HG03457 (cell line): ENCODE measurements at regions not wholly inside any gene's neighbourhood (a gene's known extent, or its start where the extent isn't known, plus 50 kb on each side); places are given as distances from the start of the nearest gene placed in this dataset.
"Not testable (repeated sequence)": the region's sequence is repeated elsewhere in the genome, so short reads cannot be mapped to it uniquely, and the experiment has no call there.

Experiments
- ATAC-seq: cut with Tn5 transposase; IDR thresholded peaks from one replicate; pipeline ENCODE4 v1.9.1; 2021; ENCODE audit warnings: moderate number of reproducible peaks; ENCODE audit not compliant: unreplicated experiment

GRCh38 chr2:12478151-12479064, 238.3 kb upstream of the TRIB2 start:
- no peak for ATAC-seq

- ATAC-seq: no peak
Observed at GRCh38 chr2:12479065-12479601, 237.6 kb upstream of the TRIB2 start.

GRCh38 chr2:12484536-12485115, 232.1 kb upstream of the TRIB2 start:
- no peak for ATAC-seq

DNA sequence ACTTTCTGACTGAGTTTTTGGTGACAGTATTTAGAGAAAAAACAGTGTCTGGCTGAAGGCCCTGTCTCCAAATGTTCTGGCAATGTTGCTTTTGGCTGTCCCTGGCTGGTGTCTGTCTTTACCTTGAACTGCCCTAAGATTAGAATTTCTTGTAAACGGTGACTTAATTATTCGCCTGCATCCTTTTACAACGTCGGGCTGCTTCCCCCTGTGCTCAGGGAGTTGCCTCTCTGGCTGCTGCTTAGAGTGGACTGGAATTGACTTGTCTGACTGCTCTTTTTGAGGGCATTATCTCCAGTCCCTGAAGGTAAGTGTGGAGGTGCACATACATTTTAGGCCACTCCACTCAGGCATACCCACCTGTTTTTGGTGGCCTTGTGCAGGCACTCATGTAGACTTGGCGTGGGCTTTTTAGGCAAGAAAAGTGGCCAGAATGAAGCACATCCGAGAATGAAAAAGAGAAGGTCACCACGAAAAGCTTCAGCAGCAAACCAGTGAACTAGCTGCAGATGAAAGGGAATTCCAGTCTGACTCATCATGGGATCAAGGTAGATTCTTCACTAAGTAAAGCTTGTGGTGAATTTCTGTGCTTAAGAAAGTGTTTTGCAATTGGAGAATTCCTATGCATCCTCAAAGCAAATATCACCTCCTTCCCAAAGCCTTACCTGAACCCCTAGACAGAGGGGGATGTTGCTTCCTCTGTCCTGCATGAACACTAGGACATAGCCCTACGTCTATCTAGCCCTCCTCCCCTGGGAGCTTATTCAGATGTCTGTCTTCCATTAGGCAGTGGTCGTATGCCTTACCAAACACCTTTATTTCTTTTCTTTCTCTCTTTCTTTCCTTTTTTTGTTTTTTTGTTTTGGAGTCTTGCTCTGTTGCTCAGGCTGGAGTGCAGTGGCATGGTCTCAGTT, 230.3 kb upstream of the TRIB2 start:
- no peak for ATAC-seq

DNA sequence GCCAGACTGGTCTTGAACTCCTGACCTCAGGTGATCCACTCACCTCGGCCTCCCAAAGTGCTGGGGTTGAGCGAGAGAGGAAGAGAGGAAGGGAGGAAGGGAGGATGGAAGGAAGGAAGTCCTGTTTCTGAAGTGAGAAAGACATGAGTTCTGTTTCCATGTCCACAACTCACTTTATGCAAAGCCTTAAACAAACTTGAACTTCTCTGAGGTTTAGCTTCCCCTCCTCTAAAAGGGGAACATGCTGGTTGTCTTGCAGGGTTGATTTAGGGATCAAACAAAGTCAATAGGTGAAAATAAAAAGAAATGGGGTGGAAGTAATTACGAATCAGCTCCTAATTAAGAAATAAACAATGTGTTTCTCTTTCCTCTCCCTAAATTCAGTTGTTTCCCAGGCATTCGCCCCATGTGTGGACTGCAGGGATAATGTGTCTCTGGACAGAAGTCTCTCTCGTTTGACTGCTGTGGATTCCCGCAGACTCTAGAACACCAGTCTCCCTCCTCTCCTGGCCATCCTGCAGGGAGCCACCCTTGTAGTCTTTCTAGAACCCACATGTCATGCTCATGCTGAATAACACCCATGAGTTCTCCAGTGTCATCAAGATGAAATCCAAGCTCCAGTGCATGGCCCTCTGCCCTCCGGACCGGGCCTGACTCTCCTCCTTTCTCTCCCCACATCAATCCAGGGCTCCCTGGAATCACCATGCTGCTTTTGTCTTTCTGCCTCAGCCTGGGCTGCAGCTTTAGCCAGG, 229.3 kb upstream of the TRIB2 start:
- no peak for ATAC-seq

DNA sequence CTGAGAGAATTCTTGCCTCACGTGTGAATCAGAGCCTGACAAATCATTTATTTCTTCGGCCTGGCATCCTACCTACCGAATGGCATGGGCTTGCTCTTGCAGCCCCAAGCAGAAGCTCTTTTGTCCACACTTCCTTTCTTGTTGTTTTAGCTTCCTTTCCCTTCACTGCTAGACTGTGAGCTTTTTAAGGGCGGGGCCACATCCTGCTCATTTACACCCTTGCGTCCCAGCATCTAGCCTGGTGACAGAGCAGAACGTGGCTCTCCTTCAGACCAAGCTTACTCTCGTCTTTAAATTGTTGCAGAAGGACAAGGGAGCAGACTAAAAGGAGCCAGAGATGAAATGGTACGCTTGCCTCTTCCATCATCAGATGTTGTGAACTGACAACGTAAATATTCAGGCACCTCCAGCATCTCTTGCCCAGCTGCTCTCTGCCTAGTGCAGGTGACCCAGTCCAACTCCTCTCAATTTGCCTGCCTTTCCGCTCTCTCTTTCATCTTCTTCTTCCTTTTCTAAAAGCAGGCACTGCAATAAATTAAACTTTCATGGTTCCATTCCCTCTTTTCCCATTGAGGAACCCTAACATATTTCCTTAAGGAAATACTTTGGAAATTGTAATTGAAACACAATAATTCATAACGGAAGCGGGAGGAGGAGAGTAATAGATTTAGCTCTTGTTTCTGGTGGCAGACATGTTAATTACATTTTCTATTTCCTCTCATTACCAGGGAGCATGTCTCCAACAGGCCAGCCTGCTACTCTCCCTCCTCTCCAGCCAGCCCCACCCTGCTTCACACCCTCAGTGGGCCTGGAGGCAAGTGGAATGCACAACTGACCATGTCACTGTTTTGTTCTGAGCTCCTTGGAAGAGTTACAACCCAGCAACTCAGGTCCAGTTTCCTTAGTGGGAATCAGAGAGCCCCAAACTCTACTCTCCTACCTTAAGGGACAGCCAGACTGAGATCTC, 228.1 kb upstream of the TRIB2 start:
- ATAC-seq: no peak

- no peak for ATAC-seq
Observed at GRCh38 chr2:12490641-12491040, 226.1 kb upstream of the TRIB2 start.

DNA sequence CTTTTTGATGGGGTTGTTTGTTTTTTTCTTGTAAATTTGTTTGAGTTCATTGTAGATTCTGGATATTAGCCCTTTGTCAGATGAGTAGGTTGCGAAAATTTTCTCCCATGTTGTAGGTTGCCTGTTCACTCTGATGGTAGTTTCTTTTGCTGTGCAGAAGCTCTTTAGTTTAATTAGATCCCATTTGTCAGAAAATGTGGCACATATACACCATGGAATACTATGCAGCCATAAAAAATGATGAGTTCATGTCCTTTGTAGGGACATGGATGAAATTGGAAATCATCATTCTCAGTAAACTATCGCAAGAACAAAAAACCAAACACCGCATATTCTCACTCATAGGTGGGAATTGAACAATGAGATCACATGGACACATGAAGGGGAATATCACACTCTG, 224.4 kb upstream of the TRIB2 start:
- not testable (repeated sequence) for ATAC-seq

DNA sequence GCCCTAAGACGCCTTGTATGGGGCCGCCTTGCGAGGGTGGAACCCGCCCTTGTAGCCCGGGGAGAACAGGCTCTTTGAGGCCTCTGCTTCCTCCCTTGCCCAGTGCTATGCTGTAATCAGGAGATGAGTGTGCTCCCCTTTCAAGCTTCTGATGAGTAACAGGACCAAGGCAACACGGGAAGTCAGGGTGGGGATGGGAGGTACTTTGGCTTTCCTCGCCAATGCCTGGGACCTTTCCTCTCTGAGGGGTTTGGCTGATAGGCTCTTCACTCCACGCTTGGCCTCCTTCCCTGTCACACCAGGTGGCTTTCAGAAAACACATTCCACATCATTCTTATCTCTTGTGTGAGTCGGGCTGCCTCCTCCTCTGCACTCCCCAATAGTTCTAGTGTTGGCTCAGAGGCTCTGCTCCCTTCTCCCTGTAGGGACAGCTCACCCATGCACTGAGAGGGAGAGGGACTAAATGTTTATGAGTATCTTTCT, 223.7 kb upstream of the TRIB2 start:
- ATAC-seq: no peak

DNA sequence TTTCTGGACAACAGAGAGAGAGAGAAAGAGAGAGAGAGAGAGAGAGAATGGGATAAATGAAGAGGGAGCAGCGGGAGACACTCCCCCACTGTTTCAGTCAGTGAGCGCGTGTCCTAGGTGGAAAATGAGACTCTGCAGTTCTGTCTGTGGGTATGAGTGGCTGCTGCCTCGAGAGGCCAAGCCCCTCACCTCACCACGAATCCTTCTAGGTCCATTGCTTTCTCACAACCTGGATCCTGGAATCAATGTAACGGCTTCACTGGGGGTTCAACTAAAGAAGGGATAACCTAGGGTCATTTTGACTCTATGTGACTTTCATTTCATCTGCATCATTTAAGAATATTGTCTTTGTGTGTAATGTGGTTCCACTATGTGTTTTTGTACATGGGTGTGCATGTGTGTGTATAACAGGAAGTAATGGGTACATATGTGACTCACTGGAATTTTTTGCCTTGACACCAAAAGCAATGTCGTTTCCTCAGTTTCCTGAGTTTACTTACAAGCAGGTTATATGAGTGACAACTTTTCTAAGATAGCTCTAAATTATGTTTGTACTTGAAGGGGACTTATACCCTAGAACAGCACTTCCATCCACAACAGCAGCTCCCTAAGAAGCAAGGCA, 221.4 kb upstream of the TRIB2 start:
- no peak for ATAC-seq

- ATAC-seq: no peak
Observed at GRCh38 chr2:12498286-12498685, 218.4 kb upstream of the TRIB2 start.

GRCh38 chr2:12498704-12499103, 218.0 kb upstream of the TRIB2 start:
- ATAC-seq: no peak

- ATAC-seq: no peak
Observed at GRCh38 chr2:12500899-12501298, 215.8 kb upstream of the TRIB2 start.

DNA sequence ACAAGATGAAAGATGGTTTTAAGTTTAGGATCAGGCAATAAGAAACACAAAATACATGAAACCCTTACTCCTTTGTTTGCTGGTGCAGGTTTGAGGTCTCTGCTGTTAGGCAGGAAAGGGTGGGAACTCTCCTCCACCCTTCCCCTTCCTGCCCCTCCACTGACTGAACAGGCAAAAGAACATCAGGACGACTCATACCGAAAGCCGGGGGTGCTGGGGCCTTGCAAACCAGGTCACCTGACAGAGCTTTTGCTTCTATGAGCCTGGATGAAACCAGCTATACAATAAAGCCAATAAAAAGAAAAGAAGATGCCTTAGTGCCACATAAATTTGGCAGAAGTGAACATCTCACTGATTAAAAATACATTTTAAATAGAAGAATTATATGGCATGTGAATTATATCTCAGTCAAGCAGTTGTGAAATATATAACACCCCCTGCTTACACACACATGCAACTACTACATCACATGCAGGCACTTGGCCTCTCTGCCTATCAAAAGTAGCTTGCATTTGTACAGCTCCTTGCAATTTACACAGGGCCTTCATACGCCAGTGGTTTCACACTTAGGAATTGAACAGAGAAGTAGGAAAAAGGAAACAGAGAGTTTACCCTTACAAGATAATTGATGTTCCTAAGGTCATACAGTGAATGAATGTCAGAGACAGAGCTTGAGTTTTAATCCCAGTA, 215.1 kb upstream of the TRIB2 start:
- peak; percentile 90 for ATAC-seq

DNA sequence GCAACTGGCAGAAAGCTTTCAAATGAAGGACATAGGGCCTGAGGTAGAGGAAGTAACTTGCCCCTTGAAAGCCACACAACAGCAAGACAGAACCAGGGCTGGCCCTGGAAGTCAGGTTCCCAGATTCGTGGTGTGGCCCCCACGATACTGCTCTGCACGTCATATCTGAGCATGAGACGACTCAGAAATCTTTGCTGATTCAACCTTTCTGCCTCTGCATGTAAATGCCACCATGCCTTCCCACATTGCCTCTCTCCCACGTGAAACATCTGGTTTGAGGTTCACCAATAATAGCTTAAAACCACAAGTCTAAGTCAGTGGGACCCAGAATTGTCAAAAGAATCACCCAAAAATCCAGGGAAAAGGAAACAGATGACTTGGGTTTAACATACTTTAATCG, 214.0 kb upstream of the TRIB2 start:
- ATAC-seq: no peak

DNA sequence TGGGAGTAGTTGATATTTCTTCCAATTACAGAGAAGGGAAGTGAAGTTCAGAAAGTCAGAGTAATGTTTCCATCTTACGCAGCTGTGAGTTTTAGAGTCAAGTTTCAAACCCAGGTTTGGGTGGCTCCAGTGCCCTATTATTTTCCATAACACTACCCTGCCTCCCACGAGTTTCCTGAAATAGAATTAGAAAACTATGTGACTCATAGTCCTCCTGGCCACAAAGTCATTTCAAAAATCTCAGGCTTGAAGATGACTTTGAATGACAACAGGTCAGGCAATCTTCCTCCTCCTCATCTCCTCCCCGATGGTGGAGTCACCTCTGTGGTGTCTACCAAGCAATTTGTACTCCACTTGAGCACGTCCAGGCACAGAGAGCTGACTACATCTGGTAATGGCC, 212.3 kb upstream of the TRIB2 start:
- peak; percentile 36 for ATAC-seq

GRCh38 chr2:12506846-12507245, 209.9 kb upstream of the TRIB2 start:
- ATAC-seq: no peak

- ATAC-seq: peak; percentile 82
Observed at GRCh38 chr2:12507295-12507694, 209.4 kb upstream of the TRIB2 start.
